GM21723 (cell line): ENCODE measurements at regions not wholly inside any gene's neighbourhood (a gene's known extent, or its start where the extent isn't known, plus 50 kb on each side); places are given as distances from the start of the nearest gene placed in this dataset.

ENCODE experiments used
- ATAC-seq: cut with Tn5 transposase; IDR thresholded peaks from one replicate; pipeline ENCODE4 v1.9.1; 2021; ENCODE audit warnings: mild to moderate bottlenecking, moderate library complexity; ENCODE audit not compliant: unreplicated experiment

DNA sequence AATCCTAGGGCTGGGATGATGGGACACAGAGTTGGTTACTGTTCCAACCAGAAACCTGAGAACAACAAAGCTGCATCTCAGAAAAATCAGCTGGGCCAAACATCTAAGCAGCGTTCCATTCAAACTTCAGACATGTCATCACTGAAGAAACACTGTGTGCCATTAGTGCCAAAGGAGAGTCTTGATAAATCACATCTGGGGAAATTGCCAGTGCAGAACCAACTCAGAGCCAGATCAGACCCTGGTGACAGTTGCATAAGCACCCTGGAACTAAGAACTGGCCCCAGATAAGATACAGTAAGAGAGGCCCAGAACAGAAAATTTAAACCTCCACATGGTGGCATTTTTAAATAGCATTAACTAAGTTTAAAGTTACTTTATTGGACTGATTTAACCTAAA is 482.8 kb downstream of the PRKD1 start:
- ATAC-seq, result no peak

DNA sequence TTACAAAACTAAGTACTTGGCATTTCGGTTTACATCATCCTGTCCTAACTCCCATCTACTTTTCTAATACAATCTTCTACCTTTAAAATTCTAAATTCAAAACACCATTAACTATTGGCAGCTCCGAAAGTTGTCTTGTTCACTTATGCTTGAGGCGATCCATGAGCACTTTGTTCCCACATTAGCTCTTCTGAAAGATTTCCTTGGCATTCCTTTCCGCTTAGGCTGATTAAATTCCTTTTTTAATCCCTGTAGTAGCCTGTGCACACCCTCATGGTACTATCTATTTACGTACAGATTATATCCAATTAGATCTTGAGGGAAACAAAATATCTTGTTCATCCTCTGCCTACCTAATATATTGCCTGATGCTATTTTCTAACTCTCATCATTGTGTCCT is 480.7 kb downstream of the PRKD1 start:
- ATAC-seq, result no peak

- ATAC-seq, result no peak
Observed at GRCh38 chr14:29451941-29452340, 475.7 kb downstream of the PRKD1 start.

DNA sequence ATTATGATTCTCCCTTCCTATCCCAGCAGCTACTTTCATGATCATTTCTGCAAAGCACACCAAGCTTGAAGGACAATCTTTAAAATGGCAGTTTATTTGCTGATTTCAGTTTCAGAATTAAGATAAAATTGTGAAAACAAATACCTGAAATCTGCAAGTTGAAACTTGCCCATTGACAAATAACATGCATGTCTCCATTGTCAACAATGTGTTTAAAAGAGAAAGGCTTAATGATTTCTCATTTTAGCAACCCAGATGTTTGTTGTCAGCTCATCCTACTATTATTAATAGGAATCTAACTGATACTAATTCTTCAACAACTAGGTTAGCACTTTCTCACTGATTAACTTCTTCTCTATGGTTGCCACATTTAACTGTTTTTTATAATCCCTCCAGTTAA is 474.6 kb downstream of the PRKD1 start:
- ATAC-seq, result no peak

DNA sequence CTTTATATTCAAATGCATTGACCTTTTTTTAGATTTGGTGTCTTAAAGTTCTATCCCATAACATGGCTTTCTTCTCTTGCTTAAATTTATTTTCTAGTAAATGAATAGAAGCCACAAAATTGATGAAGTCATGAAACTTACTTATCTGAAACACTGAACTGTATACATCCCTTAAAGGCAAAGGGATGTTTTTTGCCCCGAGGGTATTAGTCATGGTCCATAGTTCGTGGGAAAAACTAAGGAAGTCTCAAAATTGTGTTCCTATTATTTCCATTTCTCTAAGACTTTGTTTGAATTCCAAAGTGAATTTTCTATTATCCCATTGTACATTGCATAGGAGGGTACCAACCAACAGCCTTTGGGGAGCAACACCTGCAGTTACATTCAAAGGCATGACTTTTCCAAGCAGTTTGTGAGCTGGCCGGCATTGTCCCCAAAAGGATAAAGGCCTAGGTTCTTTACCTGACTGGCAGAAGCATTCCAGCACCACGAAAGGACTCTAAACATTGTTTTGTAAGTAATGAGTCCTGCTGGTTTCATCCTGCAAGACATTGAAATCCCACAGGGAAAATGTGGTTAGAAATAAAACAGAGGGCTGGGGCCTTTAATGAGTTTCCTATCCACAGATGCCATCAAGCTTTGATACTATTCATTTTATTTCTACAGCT is 473.5 kb downstream of the PRKD1 start:
- ATAC-seq, result no peak

- no peak for ATAC-seq
Observed at GRCh38 chr14:29458547-29458946, 469.1 kb downstream of the PRKD1 start.

- no peak for ATAC-seq
Observed at GRCh38 chr14:29459531-29459930, 468.1 kb downstream of the PRKD1 start.

DNA sequence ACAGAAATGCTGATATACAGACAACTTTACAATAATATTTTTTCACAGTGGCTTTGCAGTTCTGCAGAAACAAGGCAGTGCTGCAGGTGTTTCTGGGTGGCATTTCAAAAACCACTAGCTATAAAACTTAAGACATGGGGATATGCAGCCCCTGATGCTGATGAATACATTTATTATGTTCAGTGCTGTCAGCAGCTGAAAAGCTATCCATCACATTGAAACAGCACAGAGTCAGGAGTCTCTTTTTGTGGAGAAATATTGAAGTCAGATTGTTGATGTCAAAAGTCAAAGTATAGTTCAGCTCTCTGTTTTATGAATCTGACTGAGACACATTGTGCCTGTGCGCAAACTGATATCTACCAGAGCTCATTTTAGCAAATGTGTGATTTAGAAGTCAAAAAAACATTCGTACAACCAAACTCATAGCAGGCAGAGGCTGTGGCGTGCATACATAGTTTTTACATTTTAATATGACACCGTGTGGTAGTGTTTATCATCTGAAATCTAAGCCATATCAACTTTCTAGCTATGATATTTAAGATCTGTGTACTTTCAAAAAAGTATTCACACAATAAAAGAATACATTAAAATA is 467.6 kb downstream of the PRKD1 start:
- no peak for ATAC-seq

GRCh38 chr14:29461101-29461500 is 466.5 kb downstream of the PRKD1 start:
- ATAC-seq, result no peak

DNA sequence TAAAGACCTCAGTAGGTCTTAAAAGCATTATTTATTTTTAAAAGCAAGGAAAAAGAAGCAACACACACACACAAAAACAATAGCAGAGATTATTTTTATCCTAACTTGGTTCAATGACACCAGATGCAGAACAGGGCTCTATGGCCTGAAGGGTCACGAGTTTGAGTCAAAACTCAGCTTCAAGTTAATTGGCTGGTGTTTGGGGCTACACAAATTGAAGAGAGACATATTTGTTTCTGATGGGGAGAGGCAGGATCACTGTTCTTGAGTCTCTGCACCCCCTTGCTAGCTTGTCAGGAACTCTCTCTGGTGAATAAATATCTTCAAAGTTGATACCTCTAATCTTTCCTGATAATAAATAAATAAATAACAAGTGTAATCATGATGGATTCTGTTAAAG is 466.1 kb downstream of the PRKD1 start:
- no peak for ATAC-seq

DNA sequence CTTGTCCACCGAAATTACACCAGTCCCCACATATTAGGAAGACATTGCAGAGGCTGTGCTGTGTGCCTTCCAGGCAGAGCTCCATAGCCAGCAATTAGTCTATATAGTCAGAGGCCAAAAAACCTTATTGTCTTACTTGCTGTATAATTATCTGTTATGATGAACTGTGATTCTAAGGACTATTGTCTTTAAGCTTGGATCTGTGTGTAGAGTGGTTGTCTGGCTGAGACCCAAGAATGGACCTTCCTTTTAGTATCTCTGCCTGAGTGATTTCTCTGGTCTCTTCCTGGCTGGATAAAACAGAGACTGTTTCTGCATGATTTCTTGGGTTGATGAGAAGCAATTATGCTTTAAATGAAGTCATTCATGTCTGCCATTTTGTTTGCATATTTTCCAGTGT is 465.3 kb downstream of the PRKD1 start:
- ATAC-seq, result no peak

DNA sequence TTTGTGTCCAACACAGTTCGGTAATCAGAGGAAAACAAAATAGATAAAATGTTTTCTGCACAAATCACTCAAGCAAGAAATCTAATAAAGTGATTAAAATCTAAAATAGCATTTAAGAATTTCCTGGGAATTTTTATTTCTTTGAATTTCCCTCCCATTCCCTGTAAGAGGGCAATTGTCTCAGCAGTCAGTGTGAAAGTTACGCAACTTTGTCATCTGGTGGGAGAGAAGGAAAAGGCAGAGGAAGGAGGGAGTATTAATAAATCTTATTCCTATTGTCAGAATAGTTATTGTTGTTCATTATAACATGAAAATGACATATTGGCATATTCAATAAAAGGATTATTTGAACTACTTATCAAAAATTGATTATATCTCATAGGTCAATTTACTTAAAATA is 464.9 kb downstream of the PRKD1 start:
- ATAC-seq, result no peak

DNA sequence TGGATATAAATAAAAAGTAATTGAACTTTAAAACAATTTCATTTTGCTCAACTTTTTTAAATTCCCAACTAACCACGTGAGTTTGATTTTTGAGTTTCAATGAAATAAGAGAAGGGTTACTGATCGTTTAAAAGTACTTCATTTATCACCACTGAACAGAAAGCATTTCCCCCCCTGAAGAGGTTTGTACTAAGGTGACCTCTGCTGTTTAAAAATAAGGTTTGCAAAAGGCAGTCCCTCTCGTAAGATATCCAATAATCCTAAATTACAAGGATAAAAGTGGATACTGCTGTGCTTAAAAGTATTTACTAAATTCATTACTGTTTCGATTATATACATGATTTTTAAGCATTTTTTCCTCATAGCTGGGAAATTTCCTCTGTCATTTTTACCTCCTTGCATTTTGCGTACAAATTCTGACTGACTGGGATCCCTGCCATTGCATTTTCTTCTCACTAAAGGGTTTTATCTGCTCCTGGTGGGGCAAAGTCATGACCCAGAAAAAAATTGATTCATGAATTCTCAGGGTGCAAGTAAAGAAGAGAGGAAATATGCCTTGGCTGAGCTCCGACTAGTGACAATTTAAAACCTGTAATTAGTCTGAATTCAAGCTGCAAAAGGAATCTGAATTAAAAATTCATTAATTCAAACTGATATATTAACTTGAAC is 463.8 kb downstream of the PRKD1 start:
- no peak for ATAC-seq

- ATAC-seq, result no peak
Observed at GRCh38 chr14:29465095-29465494, 462.6 kb downstream of the PRKD1 start.

DNA sequence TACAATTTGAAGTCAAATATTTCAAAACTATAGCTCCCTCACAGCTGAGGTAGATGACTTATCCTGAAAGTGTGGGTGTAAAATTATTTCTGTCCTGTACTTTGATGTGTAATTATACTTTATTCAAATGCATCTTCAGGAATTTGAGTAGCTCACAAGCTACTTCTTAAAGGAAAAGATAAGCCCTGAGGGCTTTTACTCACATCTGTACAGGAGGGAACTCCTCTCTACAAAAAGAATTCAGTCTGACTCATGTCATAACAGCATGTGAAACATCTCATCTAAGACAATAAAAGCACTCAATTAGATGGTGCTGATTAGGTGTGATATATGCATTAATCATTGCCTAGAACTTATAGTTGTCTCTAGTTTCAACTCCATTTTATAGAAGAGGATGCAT is 452.0 kb downstream of the PRKD1 start:
- no peak for ATAC-seq

DNA sequence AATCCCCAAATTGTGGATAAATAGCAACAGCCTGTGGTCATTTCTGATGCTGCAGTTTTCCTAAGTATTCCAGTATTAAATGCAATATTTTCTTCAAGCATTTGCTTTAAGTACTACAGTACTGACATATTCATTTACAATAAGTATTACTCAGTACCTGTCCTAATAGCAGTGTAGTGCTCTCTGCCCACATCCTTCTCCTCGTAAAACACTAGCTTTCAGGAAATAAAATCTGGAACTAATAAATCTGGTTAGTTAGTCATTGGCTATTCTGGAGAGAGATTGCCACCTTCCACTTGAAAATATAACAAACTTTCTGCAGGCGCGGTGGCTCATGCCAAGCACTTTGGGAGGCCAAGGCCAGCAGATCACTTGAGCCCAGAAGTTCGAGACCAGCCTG is 441.5 kb downstream of the PRKD1 start:
- no peak for ATAC-seq

GRCh38 chr14:29489911-29490425 is 437.7 kb downstream of the PRKD1 start:
- no peak for ATAC-seq

GRCh38 chr14:29493849-29494248 is 433.8 kb downstream of the PRKD1 start:
- no peak for ATAC-seq

DNA sequence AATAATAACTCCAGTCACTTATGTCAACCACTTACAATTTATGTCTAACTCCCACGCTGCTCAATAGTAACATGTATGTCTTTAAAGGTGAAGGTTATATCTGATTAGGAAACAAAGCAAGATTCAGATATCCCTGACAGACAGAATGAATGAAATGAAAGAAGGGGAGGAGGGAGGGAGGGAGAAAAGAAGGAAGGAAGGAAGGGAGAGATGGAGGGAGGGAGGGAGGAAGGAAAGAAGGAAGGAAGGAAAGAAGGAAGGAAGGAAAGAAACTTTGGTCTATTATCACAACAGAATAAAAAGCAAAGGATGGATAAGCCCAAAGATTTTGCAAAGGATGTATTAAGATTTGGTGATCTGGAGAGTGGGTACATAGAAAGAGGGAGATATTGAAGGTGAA is 433.3 kb downstream of the PRKD1 start:
- no peak for ATAC-seq

DNA sequence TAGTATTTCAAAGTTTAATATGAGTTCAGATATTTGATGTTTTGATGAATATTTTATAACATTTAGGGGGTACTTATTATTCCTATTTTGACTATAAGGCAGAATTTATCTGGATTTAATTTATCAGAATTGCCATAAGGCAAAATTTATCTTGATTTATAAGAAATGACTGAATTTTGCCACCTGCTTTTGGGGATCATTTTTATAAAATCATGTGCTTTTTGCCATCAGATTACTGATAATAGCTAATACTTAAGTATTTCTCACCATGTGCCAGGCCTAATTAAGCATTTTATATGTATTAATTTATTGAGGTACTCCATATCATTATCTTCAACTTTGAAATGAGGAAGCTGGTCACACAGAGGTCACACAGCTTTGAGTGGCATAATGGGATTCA is 423.7 kb downstream of the PRKD1 start:
- no peak for ATAC-seq

GRCh38 chr14:29518335-29518734 is 409.3 kb downstream of the PRKD1 start:
- no peak for ATAC-seq

- ATAC-seq, result no peak
Observed at GRCh38 chr14:29521526-29522137, 406.0 kb downstream of the PRKD1 start.
